ENCODE measurements at regions not wholly inside any gene's neighbourhood (a gene's known extent, or its start where the extent isn't known, plus 50 kb on each side); places are given as distances from the start of the nearest gene placed in this dataset.
A peak's percentile ranks its signal among the peaks of the same experiment; 100 is the strongest.

GRCh38 chr15:39192979-39193560 is 387.8 kb upstream of the THBS1 start:
- no peak for TF ChIP-seq CTCF (IDR thresholded peaks at IDR 0.05; ENCODE audit: low read depth, low read length, missing control alignments)
- no peak for DNase-seq (ENCODE audit: extremely low read depth, low read depth)

GRCh38 chr15:39193611-39194010 is 387.3 kb upstream of the THBS1 start:
- DNase-seq (ENCODE audit: extremely low read depth, low read depth), result no peak
- TF ChIP-seq CTCF (IDR thresholded peaks at IDR 0.05; ENCODE audit: low read depth, low read length, missing control alignments), result no peak
- no peak overlapping the region for H3K4me3 ChIP-seq (replicated peaks; ENCODE audit: low read depth, low read length)

More at GRCh38 chr15:39192979-39193560, 387.8 kb upstream of the THBS1 start:
- H3K4me3 ChIP-seq (replicated peaks; ENCODE audit: low read depth, low read length), result no peak overlapping the region

DNA sequence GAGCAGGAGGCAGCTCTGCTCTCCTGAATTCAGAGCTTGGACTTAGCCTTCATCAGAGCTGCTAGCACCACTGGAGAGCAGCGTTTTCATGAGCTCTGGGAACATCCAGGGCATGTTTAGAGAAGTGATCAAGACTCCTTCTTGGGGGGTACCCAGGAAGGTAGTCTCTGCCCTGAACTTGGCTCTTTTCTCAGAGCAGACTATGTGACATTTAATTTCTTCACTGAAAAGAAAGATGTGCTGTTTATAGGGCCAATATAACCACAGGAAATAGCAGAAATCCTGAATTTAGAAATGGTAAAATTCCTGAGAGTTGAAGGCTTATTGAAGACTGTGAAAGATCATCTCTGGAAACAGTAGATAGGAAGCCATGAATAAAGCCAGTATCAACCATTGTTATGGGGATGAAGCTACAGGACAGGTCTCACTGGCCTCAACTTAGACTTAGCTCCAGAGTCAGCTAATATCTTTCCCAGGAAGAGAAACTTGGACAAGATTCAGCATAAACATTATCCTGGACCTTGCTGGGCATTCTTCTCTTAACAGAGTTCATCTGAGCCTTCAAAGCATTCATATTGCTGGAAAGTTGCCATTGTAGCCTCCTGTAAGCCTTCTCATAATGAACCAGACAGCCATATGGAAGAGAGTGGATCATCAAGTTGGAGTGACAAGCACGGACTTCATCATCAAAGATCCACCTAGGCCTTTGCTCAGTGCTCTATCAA is 386.6 kb upstream of the THBS1 start:
- no peak overlapping the region for H3K4me3 ChIP-seq (replicated peaks; ENCODE audit: low read depth, low read length)
- no peak for DNase-seq (ENCODE audit: extremely low read depth, low read depth)
- no peak for TF ChIP-seq CTCF (IDR thresholded peaks at IDR 0.05; ENCODE audit: low read depth, low read length, missing control alignments)

DNA sequence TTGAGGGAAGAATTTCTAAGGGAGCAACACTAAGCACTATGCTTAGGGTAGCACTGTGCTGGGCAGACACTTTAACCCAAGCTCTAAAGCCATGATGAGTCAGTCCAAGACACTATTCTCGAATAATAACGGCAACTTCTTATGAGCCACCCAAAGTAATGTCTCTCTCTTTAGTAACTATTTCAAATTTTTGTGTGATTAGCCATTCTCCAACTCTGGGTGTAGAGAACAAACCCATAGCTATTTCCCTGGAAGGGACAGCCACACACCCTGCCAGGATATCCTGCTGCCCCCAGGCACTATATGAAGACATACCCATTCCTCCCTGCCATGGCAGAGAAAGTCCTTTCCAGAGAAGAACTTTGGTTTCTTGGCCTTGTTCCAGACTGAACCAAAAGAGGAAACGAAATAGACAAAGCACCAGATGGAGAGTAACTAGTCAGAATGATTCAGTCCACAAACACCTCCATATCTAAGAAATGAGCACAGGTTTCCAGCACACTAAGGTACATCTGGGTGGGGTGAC is 384.9 kb upstream of the THBS1 start:
- H3K4me3 ChIP-seq (replicated peaks; ENCODE audit: low read depth, low read length), result no peak overlapping the region
- DNase-seq (ENCODE audit: extremely low read depth, low read depth), result peak; percentile 45
- TF ChIP-seq CTCF (IDR thresholded peaks at IDR 0.05; ENCODE audit: low read depth, low read length, missing control alignments), result no peak

GRCh38 chr15:39198044-39199000 is 382.6 kb upstream of the THBS1 start:
- no peak overlapping the region for H3K4me3 ChIP-seq (replicated peaks; ENCODE audit: low read depth, low read length)
- no peak for DNase-seq (ENCODE audit: extremely low read depth, low read depth)
- no peak for TF ChIP-seq CTCF (IDR thresholded peaks at IDR 0.05; ENCODE audit: low read depth, low read length, missing control alignments)

DNA sequence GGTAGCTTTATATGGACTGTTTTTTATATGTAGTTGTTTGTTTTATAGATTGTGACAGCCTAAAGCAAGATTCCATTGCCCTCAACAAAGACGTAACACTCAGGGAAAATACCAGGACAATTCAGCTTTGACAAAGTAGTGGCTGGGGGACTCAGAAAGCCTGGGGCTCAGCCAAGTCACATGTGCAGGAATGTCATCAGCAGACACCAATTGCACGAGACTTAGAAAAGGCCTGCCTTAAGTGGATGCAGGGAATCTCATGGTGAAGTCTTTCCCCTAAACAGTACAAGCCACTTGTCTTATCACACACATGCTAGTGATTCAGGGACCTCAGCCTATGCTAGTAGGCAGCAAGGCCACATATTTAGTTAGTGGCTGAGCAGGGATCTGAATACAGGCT is 381.8 kb upstream of the THBS1 start:
- no peak overlapping the region for H3K4me3 ChIP-seq (replicated peaks; ENCODE audit: low read depth, low read length)
- no peak for TF ChIP-seq CTCF (IDR thresholded peaks at IDR 0.05; ENCODE audit: low read depth, low read length, missing control alignments)
- DNase-seq (ENCODE audit: extremely low read depth, low read depth), result peak; percentile 48

Data from HFF-Myc (cell line).